ENCODE measurements at regions not wholly inside any gene's neighbourhood (a gene's known extent, or its start where the extent isn't known, plus 50 kb on each side); places are given as distances from the start of the nearest gene placed in this dataset.

DNA sequence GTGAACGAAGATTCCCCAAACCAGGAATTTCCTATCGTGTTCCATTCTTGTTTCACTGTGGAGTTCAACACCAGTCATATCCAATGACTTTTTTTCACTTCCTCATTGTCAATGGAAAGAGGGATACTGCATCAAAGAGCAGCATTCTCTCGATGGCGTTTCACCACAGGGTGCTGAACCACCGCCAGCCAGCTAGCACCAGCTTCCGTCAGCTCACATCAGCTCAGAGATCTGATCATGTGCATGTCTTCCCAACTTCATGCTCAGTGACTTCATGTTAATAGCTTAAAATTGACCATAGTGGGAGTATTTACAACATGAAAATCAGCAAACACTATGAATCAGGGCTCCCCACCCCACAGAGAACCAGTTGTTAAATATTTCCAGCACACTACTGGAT is 359.9 kb downstream of the TNS1 start:
- no peak overlapping the region for H3K4me2 ChIP-seq (ENCODE audit: insufficient read depth, low read length)
- H3K4me3 ChIP-seq (ENCODE audit: low read depth in 1 of 2, low read length in 2 of 2), result no peak overlapping the region
- ATAC-seq (ENCODE audit: insufficient read depth, low read depth), result no peak
- H3K9ac ChIP-seq (ENCODE audit: low read depth, low read length), result no peak overlapping the region
- no peak overlapping the region for H2AFZ ChIP-seq (ENCODE audit: low read depth, low read length)
- no peak overlapping the region for H3K27ac ChIP-seq (ENCODE audit: low read length)
- DNase-seq, result no peak
- no peaks in the 10 kb centered on the region for H4K20me1 ChIP-seq (ENCODE audit: insufficient read depth, low read length)
- no peaks in the 10 kb centered on the region for H3K36me3 ChIP-seq (ENCODE audit: insufficient read depth, low read length)
- peaks cover 10% of the 10 kb centered on the region for H3K27me3 ChIP-seq (ENCODE audit: insufficient read depth, low read length, poor library complexity)
- H3K79me2 ChIP-seq (ENCODE audit: insufficient read depth, low read length), result no peaks in the 10 kb centered on the region
- H3K9me3 ChIP-seq (ENCODE audit: insufficient read depth, low read length, severe bottlenecking), result no peaks in the 10 kb centered on the region
- TF ChIP-seq, protein P1, sequence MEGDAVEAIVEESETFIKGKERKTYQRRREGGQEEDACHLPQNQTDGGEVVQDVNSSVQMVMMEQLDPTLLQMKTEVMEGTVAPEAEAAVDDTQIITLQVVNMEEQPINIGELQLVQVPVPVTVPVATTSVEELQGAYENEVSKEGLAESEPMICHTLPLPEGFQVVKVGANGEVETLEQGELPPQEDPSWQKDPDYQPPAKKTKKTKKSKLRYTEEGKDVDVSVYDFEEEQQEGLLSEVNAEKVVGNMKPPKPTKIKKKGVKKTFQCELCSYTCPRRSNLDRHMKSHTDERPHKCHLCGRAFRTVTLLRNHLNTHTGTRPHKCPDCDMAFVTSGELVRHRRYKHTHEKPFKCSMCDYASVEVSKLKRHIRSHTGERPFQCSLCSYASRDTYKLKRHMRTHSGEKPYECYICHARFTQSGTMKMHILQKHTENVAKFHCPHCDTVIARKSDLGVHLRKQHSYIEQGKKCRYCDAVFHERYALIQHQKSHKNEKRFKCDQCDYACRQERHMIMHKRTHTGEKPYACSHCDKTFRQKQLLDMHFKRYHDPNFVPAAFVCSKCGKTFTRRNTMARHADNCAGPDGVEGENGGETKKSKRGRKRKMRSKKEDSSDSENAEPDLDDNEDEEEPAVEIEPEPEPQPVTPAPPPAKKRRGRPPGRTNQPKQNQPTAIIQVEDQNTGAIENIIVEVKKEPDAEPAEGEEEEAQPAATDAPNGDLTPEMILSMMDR (IDR thresholded peaks at IDR 0.05; ENCODE audit: borderline replicate concordance, extremely low read depth, low read length, poor library complexity, severe bottlenecking), result no peak
- H3K4me1 ChIP-seq (ENCODE audit: insufficient read depth, low read length), result no peaks in the 10 kb centered on the region

DNA sequence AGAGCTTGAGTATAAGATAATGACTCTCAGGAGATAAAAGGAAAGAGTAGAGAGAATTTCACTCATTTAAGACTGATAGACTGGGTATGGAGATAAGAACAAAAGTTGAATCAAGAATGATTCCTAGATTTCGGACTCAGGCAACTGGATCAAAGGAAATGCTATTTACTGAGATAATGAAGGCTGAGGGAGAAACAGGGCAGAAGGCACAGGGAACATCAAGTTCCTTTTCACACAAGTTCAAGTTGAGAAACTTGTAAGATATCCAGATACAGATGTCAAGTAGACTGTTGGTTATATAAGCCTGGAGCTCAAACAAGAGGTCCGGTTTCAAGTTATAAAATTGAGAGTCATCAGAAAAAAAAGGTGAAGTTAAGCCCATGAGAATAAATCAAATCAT is 360.8 kb downstream of the TNS1 start:
- no peak overlapping the region for H3K27ac ChIP-seq (ENCODE audit: low read length)
- ATAC-seq (ENCODE audit: insufficient read depth, low read depth), result no peak
- H3K4me3 ChIP-seq (ENCODE audit: low read depth in 1 of 2, low read length in 2 of 2), result no peak overlapping the region
- H3K4me2 ChIP-seq (ENCODE audit: insufficient read depth, low read length), result no peak overlapping the region
- no peak for TF ChIP-seq EZH2 (IDR thresholded peaks at IDR 0.05; ENCODE audit: borderline replicate concordance, low read depth, low read length, severe bottlenecking)
- TF ChIP-seq, protein P1 (IDR thresholded peaks at IDR 0.05; ENCODE audit: borderline replicate concordance, extremely low read depth, low read length, poor library complexity, severe bottlenecking), result no peak
- DNase-seq, result no peak
- H3K9ac ChIP-seq (ENCODE audit: low read depth, low read length), result no peak overlapping the region
- H3K9me3 ChIP-seq (ENCODE audit: insufficient read depth, low read length, severe bottlenecking), result no peaks in the 10 kb centered on the region
- no peaks in the 10 kb centered on the region for H3K36me3 ChIP-seq (ENCODE audit: insufficient read depth, low read length)
- no peaks in the 10 kb centered on the region for H3K79me2 ChIP-seq (ENCODE audit: insufficient read depth, low read length)
- no peak overlapping the region for H2AFZ ChIP-seq (ENCODE audit: low read depth, low read length)
- H4K20me1 ChIP-seq (ENCODE audit: insufficient read depth, low read length), result no peaks in the 10 kb centered on the region
- peaks cover 10% of the 10 kb centered on the region for H3K27me3 ChIP-seq (ENCODE audit: insufficient read depth, low read length, poor library complexity)
- no peaks in the 10 kb centered on the region for H3K4me1 ChIP-seq (ENCODE audit: insufficient read depth, low read length)

DNA sequence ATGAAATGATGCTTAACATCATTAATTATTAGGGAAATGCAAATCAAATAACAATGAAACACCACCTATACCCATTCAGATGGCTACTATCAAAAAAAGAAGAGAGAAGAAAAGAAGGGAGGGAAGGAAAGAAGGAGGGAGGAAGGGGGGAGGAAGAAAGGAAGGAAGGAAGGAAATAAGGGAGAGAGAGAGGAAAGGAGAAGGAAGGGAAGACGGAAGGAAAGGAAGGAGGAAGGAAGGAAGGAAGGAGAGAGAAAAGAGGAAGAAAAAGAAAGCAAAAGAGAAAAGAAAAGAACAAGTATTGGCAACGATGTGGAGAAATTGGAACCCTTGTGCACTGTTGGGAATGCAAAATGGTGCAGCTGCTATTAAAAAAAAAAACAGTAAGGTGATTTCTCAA is 363.3 kb downstream of the TNS1 start:
- no peak overlapping the region for H3K9ac ChIP-seq (ENCODE audit: low read depth, low read length)
- H3K36me3 ChIP-seq (ENCODE audit: insufficient read depth, low read length), result no peaks in the 10 kb centered on the region
- H4K20me1 ChIP-seq (ENCODE audit: insufficient read depth, low read length), result no peaks in the 10 kb centered on the region
- no peak for TF ChIP-seq EZH2 (IDR thresholded peaks at IDR 0.05; ENCODE audit: borderline replicate concordance, low read depth, low read length, severe bottlenecking)
- TF ChIP-seq, protein P1 (IDR thresholded peaks at IDR 0.05; ENCODE audit: borderline replicate concordance, extremely low read depth, low read length, poor library complexity, severe bottlenecking), result no peak
- H3K27ac ChIP-seq (ENCODE audit: low read length), result no peak overlapping the region
- no peak overlapping the region for H3K4me3 ChIP-seq (ENCODE audit: low read depth in 1 of 2, low read length in 2 of 2)
- H3K4me2 ChIP-seq (ENCODE audit: insufficient read depth, low read length), result no peak overlapping the region
- DNase-seq (no peak), ATAC-seq (ENCODE audit: insufficient read depth, low read depth) (no peak)
- no peaks in the 10 kb centered on the region for H3K79me2 ChIP-seq (ENCODE audit: insufficient read depth, low read length)
- H2AFZ ChIP-seq (ENCODE audit: low read depth, low read length), result no peak overlapping the region
- peaks cover 5% of the 10 kb centered on the region for H3K27me3 ChIP-seq (ENCODE audit: insufficient read depth, low read length, poor library complexity)
- H3K4me1 ChIP-seq (ENCODE audit: insufficient read depth, low read length), result no peaks in the 10 kb centered on the region
- no peaks in the 10 kb centered on the region for H3K9me3 ChIP-seq (ENCODE audit: insufficient read depth, low read length, severe bottlenecking)

DNA sequence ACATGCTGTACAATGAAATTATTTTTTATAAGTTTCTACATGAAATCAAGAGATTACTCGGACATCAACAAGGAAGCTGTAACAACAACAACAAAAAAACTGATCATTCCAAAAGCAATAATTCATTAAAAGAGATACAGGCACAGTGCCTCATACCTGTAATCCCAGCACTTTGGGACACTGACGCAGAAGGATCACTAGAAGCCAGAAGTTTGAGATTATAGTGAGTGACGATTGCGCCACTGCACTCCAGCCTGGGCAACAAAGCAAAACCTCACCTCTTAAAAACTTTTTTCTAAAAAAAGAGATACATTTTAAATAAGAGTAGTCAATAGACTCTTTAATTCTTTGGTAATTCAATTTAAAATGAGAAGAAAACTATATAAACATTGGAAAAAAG is 364.3 kb downstream of the TNS1 start:
- no peak for ATAC-seq (ENCODE audit: insufficient read depth, low read depth)
- peaks cover 8% of the 10 kb centered on the region for H3K27me3 ChIP-seq (ENCODE audit: insufficient read depth, low read length, poor library complexity)
- no peak for DNase-seq
- H3K4me1 ChIP-seq (ENCODE audit: insufficient read depth, low read length), result no peaks in the 10 kb centered on the region
- H3K4me2 ChIP-seq (ENCODE audit: insufficient read depth, low read length), result no peak overlapping the region
- no peaks in the 10 kb centered on the region for H3K79me2 ChIP-seq (ENCODE audit: insufficient read depth, low read length)
- H3K4me3 ChIP-seq (ENCODE audit: low read depth in 1 of 2, low read length in 2 of 2), result no peak overlapping the region
- no peaks in the 10 kb centered on the region for H4K20me1 ChIP-seq (ENCODE audit: insufficient read depth, low read length)
- no peaks in the 10 kb centered on the region for H3K9me3 ChIP-seq (ENCODE audit: insufficient read depth, low read length, severe bottlenecking)
- no peak overlapping the region for H2AFZ ChIP-seq (ENCODE audit: low read depth, low read length)
- TF ChIP-seq, protein P1 (IDR thresholded peaks at IDR 0.05; ENCODE audit: borderline replicate concordance, extremely low read depth, low read length, poor library complexity, severe bottlenecking), result no peak
- no peak for TF ChIP-seq EZH2 (IDR thresholded peaks at IDR 0.05; ENCODE audit: borderline replicate concordance, low read depth, low read length, severe bottlenecking)
- H3K9ac ChIP-seq (ENCODE audit: low read depth, low read length), result no peak overlapping the region
- H3K36me3 ChIP-seq (ENCODE audit: insufficient read depth, low read length), result no peaks in the 10 kb centered on the region
- H3K27ac ChIP-seq (ENCODE audit: low read length), result no peak overlapping the region
